ENCODE measurements at regions not wholly inside any gene's neighbourhood (a gene's known extent, or its start where the extent isn't known, plus 50 kb on each side); places are given as distances from the start of the nearest gene placed in this dataset.

GRCh38 chr1:29728703-29729102, 492.4 kb downstream of the PTPRU start:
- TF ChIP-seq CTCF (IDR thresholded peaks at IDR 0.05; ENCODE audit: low read depth, low read length, missing input control), result no peak
- TF ChIP-seq SP1 (IDR thresholded peaks at IDR 0.05), result no peak
- no peak for TF ChIP-seq RAD21 (IDR thresholded peaks at IDR 0.05)
- no peak for TF ChIP-seq ATF3 (IDR thresholded peaks at IDR 0.05)
- TF ChIP-seq NR2F2 (IDR thresholded peaks at IDR 0.05), result no peak
- TF ChIP-seq MAX (IDR thresholded peaks at IDR 0.05), result no peak
- no peak for TF ChIP-seq REST (IDR thresholded peaks at IDR 0.05)
- TF ChIP-seq EGR1 (IDR thresholded peaks at IDR 0.05; ENCODE audit: low read depth in 2 of 2), result no peak
- no peak for TF ChIP-seq FOXA1 (IDR thresholded peaks at IDR 0.05)
